GM12874 (cell line): ENCODE measurements at regions not wholly inside any gene's neighbourhood (a gene's known extent, or its start where the extent isn't known, plus 50 kb on each side); places are given as distances from the start of the nearest gene placed in this dataset.

Experiments
- CTCF ChIP-seq: IDR thresholded peaks from 2 replicates; pipeline ENCODE4 v1.5.1; 2011; ENCODE audit warnings: low read depth, mild to moderate bottlenecking, control low read depth, low read length, moderate library complexity; ENCODE audit not compliant: insufficient read depth

DNA sequence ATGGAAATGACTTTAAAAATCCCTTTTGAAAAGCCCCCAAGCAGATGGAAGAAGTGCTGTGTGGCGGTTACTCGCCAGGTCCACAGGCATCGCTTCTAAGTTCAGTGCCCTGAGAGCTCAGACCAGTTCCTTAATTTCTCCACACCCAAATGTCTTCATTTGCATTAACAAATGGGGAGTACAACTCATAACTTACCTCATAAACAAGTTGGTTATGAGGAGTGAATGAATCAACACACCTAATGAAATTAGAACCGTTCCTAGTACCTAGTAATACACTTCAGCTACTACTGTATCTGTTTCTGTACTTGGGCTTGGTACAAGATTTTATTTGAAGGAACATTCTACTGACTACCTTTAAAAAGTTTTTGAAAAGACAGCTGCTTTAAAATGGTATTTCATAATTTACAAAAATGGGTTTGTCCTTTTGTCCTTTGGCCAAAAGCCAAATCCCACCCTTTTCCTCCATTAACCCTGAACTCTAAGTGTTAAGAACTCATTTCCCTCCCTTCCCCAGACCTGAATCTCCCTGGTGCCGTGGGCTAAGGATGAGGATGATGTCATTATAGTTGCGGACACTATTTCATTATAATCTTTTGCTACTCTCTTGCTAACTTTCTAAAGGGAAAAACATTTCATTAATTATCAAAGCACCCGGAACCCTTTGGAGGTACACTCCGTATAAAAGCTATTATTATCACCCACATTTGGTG, 221.5 kb upstream of the CELF2 start:
- no peak for TF ChIP-seq CTCF

DNA sequence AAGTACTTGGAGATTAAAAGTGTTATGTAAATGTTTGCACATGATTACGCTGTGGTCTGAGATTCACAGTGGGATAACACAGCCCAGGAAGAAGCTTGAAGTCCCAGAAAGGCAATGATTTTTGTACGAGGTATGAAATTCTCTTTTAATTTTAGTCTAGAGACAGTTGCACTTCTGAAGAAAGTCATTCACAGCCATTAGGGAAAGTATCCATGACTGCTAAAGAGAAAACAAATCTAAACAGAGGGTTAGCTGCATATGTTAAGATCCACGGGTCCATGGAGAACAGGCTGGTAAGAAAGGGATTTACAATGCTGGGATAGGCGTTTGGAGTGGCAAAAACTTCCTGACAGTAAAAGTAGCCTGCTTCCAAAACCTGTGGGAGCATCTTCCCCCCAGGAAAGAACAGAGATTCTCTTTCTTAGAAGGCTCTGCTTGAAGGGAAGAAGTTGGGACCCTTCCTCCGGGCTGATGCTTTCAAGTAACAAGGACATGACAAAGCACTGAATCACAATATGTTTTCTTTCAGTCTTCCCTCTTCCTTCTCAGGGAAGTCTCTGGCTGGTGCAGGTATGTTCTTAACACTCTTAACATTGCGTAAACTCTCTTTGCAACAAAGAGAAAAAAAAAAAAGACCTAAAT, 220.8 kb upstream of the CELF2 start:
- no peak for TF ChIP-seq CTCF

GRCh38 chr10:10797513-10797912, 220.2 kb upstream of the CELF2 start:
- no peak for TF ChIP-seq CTCF

GRCh38 chr10:10798102-10798863, 219.4 kb upstream of the CELF2 start:
- TF ChIP-seq CTCF = no peak

DNA sequence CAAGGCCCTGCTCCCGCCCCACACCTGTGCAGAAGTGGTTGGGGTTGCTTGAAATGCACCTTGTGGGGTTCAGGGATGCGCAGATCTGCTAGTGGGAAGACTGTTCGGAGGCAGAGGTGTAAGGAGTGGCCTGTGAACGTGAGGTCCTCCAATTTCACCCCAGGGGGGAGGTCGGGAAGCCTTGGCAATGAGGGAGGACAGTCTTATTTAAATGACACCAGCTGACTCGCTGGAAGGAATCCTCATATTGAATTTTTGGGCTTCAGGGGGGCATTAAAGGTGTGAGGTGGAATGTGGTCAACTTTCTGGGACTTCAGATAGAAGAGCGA, 218.8 kb upstream of the CELF2 start:
- TF ChIP-seq CTCF = no peak

DNA sequence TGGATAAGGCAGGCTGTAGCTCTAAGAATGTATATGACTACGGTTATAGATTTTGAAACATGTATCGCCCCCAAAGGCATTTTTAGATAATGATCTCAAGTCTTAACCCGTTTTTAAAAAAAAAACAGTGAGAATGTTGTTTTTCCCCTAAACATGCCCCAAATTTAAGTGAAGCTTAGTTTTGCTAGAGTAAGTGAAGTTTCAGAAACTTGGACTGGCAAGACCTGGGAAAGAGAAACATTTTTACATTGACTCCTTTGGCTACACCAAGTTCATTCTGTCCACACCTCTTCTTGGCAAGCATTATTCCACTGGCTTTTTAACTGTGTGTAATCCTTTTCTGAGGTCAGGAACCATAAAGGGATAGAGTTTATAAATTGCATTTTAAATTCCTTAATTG, 216.7 kb upstream of the CELF2 start:
- no peak for TF ChIP-seq CTCF

GRCh38 chr10:10803278-10803677, 214.4 kb upstream of the CELF2 start:
- TF ChIP-seq CTCF = no peak
